CD4-positive, alpha-beta T cell treated with Interleukin-12 subunit alpha and Interleukin-12 subunit beta, for 1 hour (primary cell): ENCODE measurements at regions not wholly inside any gene's neighbourhood (a gene's known extent, or its start where the extent isn't known, plus 50 kb on each side); places are given as distances from the start of the nearest gene placed in this dataset.

Source experiments
- DNase-seq: peaks from one replicate; pipeline ENCODE4 v3.0.0-alpha.2; 2020

DNA sequence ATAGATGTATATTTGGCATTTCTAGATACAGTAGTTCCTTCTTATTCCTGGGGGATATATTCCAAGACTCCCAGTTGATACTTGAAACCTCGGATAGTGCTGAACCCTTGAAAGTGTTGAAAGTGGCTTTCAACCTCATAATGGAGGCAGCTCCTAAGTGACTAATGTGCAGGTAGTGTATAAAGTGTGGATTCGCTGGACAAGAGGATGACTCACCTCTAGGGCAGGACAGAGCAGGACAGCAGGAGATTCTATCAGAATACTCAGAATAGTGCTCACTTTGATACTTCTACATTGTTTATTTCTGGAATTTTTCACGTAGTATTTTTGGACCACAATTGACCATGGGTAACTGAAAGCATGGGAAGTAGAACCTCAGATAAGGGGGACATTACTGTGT, 1138.9 kb upstream of the WWC1 start:
- no peak for DNase-seq

- DNase-seq: no peak
These were observed 1135.9 kb upstream of the WWC1 start for GRCh38 chr5:167155387-167156005.

GRCh38 chr5:167156446-167156845, 1135.0 kb upstream of the WWC1 start:
- DNase-seq: no peak

- no peak for DNase-seq
These were observed 1132.9 kb upstream of the WWC1 start for GRCh38 chr5:167158588-167158987.

DNA sequence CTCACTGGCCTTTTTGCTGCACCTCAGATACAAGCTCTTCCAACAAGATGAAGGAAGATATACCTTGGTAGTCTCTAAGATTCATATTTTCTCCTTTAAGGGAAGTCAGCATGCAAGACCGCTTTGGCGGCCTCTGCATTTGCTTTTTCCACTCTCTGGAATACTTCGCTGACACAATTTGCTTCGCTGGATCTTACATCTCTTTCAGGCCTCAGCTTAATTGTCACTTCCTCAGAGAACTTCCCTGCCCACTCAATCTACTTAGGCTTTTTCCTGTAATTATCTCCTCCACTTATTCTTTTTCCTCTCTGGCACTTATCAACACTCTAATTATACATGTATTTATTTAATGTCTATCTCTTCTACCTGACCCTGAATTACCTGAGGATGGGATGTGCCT, 1131.1 kb upstream of the WWC1 start:
- DNase-seq: no peak

DNA sequence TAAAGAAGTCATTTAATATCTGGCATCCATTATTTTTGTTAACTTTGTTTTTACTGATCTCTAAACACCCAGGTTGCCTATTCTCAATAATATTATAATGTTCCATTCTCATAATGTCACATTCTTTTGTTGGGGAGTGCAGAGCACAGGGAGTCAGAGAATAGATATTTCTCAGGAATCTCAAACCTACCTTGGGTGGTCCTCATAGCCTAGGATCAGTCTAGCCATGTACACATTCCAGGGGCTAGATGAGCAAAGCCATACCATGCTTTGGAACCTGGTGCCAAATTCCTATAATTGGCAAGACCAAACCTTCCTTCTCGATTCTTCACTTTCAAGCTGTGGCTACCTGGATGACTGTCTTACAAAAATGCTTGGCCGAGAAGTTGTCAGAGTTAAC, 1124.7 kb upstream of the WWC1 start:
- no peak for DNase-seq

GRCh38 chr5:167167191-167167795, 1124.2 kb upstream of the WWC1 start:
- no peak for DNase-seq

DNA sequence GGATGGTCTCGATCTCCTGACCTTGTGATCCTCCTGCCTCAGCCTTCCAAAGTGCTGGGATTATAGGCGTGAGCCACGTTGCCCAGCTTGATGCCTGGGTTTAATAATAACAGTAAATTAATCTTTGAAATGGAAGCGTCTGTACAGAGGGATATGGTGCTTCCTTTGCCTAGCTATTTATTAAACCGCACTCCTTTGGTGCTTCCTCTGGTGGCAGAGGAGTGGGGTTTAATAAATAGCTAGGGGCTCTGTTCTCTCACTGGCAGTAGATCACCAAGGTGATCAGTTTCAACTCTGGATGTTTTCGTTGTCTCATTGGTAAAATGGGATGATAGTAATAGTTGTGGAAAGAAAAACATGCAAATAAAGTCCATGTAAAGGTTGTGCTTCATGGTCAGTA, 1122.5 kb upstream of the WWC1 start:
- DNase-seq: no peak

- no peak for DNase-seq
These were observed 1120.4 kb upstream of the WWC1 start for GRCh38 chr5:167171056-167171455.

GRCh38 chr5:167177736-167178135, 1113.7 kb upstream of the WWC1 start:
- DNase-seq: no peak

GRCh38 chr5:167180906-167181305, 1110.5 kb upstream of the WWC1 start:
- no peak for DNase-seq

DNA sequence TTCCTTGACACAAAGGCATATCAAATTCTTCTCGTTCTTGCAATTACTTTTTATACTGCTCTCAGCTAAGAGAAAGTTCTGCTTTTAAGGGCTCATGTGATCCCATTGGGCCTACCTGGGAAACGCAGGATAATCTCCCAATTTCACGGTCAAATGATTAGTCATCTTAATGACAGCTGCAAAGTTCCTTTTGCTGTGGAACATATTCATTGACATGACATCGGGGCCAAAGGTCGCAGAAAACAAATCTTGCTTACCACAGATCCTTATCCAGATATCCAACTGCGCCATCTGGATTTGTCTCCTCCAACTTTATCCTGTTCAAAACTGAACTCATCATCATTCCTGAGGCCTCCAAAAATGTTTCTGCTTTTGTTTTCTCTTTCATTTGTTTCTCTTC, 1085.6 kb upstream of the WWC1 start:
- no peak for DNase-seq

DNA sequence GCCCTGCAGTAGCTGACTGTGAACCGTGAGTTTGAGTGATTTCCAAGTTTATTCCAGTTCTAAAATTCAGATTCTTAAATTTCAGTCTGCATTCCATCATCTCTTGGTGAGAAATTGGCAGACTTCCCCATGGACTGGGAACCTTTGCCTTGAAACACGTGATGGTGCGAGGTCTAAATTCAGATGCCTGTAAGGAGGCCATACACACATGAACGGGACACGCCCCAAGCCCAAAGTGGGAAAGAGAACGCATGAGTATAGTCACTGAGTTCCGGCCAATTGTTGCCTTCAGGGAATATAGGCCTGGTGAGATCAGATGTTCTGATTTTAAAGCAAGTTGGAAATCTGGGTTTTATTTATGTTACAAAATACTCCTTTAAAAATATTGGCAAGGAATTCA, 1084.4 kb upstream of the WWC1 start:
- DNase-seq: no peak

DNA sequence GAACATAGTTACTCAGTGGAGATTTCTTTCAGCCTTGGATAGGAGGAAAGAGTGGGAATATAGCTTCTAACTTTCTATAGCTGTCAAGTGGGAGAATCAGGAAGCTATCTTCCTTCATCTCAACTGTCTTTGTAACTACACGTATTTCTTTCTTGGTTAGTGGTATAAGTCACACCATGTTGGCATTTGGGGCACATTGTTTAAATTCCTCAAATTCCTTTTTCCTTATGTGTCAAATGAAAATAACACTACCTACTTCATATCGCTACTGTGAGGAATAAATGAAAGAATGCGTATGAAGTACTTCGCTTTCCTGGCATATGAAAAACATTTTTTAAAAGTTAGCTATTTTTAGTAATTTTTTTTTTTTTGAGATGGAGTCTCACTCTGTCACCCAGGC, 1082.5 kb upstream of the WWC1 start:
- no peak for DNase-seq

DNA sequence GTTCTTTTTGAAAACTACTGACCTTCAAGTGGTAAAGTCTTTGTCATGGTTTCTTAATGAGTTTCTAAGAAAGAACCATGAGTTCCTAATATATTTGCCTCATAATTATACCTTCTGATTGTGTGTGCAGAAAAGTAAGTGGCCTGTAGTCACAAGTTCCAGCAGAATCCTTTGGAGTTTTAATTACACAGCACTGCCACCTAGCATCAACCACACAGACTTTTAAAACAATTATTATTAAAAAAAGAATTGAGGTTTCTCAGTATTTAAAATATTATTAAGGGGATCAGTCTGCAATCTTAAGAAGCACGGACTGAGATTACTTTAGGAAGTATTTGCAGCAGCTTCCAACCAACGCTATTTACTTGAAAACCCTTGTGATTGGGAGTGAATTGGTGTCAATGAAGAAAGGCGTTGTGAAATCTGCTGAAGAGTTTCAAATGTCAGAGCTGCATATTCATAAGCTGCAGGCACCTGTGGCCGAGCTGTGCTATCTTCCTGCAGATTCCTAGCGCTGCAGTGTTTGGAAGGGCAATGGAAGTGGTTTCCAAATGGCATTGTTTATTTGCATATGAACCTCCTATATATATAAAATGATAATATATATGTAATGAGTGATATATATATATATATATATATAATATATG, 1074.2 kb upstream of the WWC1 start:
- DNase-seq: no peak

GRCh38 chr5:167219298-167219697, 1072.1 kb upstream of the WWC1 start:
- no peak for DNase-seq

- DNase-seq: no peak
These were observed 1065.1 kb upstream of the WWC1 start for GRCh38 chr5:167226386-167226785.

DNA sequence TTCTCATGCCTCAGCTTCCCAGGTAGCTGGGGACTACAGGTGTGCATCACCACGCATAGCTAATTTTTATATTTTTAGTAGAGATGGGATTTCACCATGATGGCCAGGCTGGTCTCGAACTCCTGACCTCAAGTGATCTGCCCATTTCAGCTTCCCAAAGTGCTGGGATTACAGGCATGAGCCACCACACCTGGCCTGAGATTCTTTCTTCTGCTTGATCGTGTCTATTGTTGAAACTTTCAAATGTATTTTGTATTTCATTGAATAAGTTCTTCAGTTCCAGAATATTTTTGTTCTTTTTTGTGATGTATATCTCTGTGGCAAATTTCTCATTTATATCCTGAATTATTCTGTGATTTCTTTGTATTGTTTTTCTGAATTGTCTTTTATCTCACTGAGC, 1063.3 kb upstream of the WWC1 start:
- DNase-seq: no peak

DNA sequence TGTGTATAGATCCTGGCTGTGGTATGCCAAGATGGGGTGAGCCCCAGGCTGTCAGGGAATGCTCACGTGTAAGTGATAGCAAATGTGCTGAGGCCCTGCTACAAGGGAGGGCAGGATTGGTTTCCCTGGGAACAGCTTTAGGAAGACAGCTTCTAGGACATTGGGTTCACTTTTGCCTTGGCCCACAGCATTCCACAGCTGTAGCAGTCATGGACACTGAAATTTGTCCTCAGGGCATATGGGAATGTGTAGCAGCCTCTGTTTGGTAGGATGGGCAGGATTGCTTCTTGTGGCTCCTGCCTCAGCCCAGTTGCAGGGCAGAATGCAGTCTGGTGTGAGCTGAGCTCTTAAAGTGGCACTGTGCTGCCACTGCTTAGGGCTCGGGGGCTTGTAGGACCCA, 1061.7 kb upstream of the WWC1 start:
- no peak for DNase-seq

DNA sequence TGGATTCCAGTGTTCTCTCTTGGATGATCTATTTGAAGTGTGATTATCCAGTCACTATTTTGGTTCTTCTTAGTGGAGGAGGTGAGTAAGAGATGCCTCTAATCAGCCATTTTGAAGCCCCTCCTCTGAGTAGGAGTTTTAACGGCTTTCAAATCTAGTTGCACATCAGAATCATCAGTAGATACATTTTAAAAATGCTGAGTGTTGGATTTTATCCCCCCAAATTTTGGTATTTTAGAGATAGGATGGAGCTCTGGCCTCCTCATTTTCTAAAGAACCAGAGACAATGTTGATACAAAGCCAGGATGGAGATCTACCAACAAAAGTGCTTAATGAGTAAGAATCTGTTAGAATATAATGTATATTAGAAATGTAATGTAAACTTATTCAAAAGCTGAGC, 1061.0 kb upstream of the WWC1 start:
- DNase-seq: no peak

DNA sequence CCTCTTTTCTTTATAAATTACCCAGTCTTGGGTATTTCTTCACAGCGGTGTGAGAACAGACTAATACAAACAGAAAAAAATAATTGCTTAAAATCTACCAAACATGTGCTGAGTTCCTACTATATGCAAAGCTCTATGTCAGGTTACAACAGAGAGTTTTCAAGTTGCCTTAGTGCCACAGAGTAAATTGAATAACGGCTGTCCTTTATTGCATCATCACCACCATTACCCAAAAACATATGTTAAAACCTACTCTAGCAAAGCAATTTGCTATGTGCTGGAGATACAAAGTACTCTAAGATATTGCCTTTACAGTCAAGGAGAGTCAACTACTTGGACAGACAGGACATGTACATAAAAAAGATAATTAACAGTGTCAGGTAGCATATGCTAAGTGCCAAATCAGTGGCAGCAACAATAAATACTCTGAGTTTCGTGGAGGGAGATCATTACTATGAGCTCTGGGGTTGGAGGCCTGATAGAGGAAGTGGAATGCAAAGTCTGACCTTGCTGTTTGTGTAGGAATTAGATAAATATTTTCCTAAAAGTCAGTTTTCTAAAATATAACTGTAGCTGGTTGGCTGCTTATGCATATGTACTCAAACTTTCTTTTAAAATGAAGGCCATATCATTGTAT, 1058.7 kb upstream of the WWC1 start:
- no peak for DNase-seq

- no peak for DNase-seq
These were observed 1057.8 kb upstream of the WWC1 start for GRCh38 chr5:167233507-167234220.

GRCh38 chr5:167241436-167242067, 1049.9 kb upstream of the WWC1 start:
- no peak for DNase-seq
